GM21737 (cell line): ENCODE measurements at regions not wholly inside any gene's neighbourhood (a gene's known extent, or its start where the extent isn't known, plus 50 kb on each side); places are given as distances from the start of the nearest gene placed in this dataset.
"Not testable (repeated sequence)": the region's sequence is repeated elsewhere in the genome, so short reads cannot be mapped to it uniquely, and the experiment has no call there.

Source experiments
- ATAC-seq: cut with Tn5 transposase; IDR thresholded peaks from one replicate; pipeline ENCODE4 v1.9.1; 2021; ENCODE audit warnings: mild to moderate bottlenecking, moderate library complexity; ENCODE audit not compliant: unreplicated experiment

DNA sequence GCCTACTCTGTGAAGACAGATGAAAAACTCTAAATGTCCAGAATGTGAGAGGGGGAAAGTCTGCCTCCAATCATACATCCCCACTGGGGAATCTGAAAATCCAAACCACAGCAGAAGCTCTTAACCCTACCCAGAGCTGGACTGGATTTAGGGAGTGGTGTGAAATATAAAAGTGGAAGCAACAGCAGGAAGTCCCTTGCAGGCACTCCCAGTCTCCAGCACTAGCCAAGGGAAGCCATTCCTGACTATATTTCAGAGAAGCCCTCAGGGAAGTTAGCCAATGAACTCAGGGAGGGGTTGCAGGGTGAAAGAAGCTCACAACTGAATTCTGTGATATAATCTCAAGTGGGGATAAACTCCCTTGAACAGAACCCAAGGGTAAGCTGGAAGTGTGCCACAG is 51.5 kb downstream of the CRPPA start:
- ATAC-seq, result no peak

DNA sequence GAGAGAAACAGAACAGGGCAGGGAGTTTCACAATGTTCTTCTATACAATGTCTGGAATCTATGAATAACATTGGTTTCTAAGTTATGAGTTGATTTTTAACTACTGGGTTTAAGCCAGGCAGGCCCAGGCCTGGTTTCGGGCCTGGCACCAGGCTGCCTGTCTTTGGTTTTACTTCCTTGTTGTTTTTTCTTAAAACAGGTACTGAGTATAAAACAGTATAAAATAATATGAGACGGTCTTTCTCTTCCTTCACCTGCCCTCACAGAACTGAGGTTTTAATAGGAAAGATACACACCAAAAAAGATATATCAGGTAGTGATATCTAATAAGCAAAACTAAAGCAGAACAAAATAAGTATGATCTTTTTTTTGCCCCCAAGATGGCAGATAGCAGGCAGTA is 52.0 kb downstream of the CRPPA start:
- ATAC-seq, result not testable (repeated sequence)

- ATAC-seq, result no peak
Observed at GRCh38 chr7:16368885-16369284, 52.5 kb downstream of the CRPPA start.

DNA sequence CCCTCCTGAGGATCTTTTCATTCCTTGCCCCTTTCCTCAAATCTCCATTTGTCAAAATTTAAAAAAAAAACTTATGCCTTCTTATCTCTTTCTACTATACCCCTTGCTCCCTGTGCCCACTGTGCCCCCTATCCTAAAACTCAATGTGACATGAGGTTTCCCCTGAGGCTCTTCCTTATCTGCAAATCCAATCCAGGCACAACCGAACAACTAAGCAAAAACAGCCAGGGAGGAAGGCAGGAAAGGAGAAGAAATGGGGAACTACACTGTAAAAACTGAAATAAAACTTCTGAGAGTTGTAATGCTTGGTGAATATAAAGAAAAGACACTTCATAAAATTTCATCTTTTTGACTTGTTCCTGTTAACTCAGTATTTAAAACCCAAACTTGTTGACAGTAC is 54.2 kb downstream of the CRPPA start:
- ATAC-seq, result no peak

GRCh38 chr7:16365952-16366351 is 55.4 kb downstream of the CRPPA start:
- ATAC-seq, result no peak

DNA sequence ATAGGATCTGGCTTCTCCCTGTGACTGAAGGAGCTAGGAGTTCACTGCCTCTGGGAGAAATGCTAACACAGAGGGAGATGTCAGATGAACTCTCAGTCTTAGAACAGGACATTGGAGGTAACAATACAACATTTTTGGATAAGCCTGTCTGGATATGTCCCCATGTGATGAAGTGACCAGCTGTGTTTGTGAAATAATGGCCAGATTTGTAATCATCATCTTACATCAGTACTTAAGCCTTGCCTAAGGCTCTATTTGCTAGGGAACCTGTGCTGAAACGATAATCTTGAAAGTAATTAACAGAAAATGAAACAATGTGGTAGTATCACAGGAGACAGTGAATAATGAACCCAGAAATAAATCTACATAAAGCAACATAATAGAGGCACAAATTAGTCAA is 56.2 kb downstream of the CRPPA start:
- ATAC-seq, result no peak

DNA sequence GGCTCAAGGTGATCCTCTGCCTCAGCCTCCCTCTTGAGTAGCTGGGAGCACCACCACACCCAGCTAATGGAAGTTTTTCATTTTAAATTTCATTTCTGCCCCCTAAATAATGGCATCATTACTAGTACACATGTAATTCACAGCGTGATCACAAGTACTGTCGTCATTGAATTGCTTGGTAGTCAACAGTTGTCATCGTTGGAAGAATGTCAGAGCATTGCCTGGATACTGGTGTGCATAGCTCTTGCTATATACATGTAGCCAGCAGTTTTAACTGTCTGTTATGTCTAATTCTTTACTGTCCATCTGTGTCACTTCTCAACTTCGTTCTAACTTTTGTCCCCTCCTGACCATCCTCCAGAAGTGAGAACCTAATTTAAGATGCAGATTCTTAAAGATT is 62.1 kb downstream of the CRPPA start:
- ATAC-seq, result no peak

GRCh38 chr7:16357921-16358320 is 63.4 kb downstream of the CRPPA start:
- ATAC-seq, result no peak

- ATAC-seq, result no peak
Observed at GRCh38 chr7:16357474-16357873, 63.9 kb downstream of the CRPPA start.

GRCh38 chr7:16356301-16356958 is 64.9 kb downstream of the CRPPA start:
- no peak for ATAC-seq

GRCh38 chr7:16354573-16354972 is 66.8 kb downstream of the CRPPA start:
- no peak for ATAC-seq

- ATAC-seq, result no peak
Observed at GRCh38 chr7:16353226-16353625, 68.1 kb downstream of the CRPPA start.

DNA sequence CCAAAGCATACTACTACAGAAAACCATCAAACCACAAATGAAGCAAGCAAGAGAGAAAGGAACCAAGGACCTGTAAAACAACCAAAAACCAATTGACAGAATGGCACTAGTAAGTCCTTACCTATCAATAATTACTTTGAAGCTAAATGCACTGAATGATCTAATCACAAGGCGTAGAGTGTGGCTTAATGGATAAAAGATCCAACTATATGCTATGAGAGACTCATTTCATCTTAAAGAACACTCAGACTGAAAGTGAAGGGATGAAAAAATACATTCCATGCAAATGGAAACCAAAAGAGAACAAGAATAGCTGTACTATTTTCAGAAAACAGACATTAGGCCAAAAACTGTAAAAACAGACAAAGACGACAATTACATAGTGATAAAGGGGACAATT is 70.7 kb downstream of the CRPPA start:
- peak; percentile 71 for ATAC-seq

DNA sequence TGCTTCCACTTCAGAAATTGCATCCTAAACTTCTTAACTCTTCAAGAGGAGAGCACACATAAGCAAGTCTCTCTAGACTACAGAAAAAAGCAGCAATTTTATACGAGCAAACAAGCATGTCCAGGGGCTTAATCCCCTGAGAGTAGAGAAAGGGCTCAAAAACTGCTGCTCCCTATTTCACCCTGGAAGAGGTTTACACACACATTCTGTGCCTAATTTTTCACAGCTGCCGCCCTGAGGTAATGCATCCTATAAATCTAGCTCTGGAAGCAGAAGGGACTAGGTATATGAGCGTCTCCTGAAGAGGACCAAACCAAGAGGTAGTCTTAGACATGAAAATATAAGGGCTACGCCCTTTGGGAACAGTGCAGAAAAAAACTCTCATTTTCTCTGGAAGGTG is 73.1 kb downstream of the CRPPA start:
- ATAC-seq, result no peak

DNA sequence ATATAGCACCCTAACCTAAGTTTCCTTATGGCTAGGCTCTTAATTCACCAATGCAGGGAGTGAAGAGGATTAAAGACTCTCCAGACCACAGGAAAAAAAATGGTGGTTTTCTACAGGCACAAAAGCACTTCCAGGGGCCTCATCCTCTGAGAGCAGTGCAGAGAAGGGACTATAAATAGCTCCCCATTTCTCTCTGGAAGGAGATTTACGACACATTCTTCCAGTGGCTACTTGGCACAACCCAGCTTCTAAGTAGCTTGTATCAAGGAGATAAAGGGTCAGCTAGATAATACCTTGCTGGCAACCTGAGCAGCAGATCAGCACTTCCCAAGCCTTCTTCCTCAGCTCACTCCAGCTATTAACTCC is 73.5 kb downstream of the CRPPA start:
- no peak for ATAC-seq

- no peak for ATAC-seq
Observed at GRCh38 chr7:16347066-16347826, 74.1 kb downstream of the CRPPA start.

DNA sequence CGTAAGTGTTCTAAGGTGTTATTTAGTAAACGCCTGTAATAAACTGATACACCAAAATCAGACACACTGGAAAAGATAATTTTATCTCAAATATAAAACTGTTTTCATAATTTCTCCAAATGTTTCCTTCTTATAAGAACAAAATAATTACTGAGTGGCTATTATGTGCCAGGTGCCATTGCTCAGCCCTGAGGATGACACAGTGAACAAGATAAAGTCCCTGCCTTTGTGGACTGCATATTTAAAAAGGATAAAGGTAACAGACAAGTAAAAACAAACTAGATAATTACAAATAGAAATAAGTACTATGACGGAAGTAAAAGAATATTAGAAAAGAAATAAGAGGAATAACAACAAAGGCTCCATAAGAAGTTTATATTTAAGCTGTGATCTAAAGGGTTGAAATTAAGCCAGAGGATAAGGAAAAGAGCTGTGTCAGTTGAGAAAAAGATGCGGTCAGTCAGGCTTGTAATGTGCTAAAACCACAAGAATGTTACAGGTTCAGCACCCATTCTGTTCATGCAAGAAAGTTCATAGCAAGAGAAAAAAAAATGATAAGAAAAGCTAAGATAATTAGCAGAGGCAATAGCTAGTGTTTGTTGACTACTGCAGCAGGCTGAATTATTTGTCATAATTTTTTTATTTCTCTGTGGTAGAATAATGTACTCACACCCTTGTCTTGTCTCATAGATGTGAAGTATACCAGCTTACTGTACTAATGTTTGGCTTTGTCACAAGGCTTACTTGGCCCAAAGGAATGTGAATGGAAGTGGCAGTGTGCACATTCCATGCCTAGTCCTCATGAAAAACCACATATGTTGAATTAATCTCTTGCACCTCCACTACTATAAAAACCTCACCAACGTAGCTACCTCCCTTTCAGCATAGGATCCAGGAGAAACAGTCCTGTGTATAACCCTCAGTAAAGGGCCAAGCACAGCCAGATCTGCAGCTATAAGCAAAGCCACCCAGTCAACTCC is 75.1 kb downstream of the CRPPA start:
- ATAC-seq, result no peak

GRCh38 chr7:16344927-16345326 is 76.4 kb downstream of the CRPPA start:
- no peak for ATAC-seq

DNA sequence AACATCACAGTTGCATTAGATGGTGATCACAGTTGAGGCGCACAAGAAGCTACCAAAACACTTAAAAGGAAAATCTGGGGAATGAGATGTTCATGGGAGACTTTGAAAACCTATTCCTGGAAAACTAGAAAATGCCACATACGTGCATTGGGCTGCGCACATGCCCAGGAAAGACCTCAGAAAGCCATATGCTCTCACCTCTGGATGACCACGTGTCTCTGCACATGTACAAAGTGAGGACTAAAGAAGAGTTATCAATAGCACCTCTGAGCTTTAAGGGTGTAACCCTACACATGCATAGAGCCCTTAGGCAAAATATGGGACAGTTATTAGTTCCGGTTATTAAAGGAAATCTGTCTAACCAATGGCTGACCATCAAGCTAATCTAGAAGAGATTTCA is 77.7 kb downstream of the CRPPA start:
- ATAC-seq, result no peak

GRCh38 chr7:16338065-16338464 is 83.3 kb downstream of the CRPPA start:
- ATAC-seq, result no peak

- no peak for ATAC-seq
Observed at GRCh38 chr7:16326106-16326505, 95.2 kb downstream of the CRPPA start.

GRCh38 chr7:16323313-16323712 is 98.0 kb downstream of the CRPPA start:
- no peak for ATAC-seq
